Tibial nerve (tissue), 4 donors: ENCODE measurements at regions not wholly inside any gene's neighbourhood (a gene's known extent, or its start where the extent isn't known, plus 50 kb on each side); places are given as distances from the start of the nearest gene placed in this dataset.

Experiments
- DNase-seq, 2 donors: peaks; one replicate each; pipeline ENCODE4 v3.0.0-alpha.2; 2019; ENCODE audit warnings: low spot score in 2 of 2
- H3K27ac ChIP-seq, 4 donors: fragments of 200-600 bp; sonication (generic) in 3 of 4; one replicate each; pipeline ENCODE4 v1.5.1; 2017 to 2019; ENCODE audit warnings: mild to moderate bottlenecking in 1 of 4
- H3K27me3 ChIP-seq, 2 donors: fragments of 200-600 bp; sonication (generic) in 1 of 2; one replicate each; pipeline versions ENCODE4 v1.5.1 to v1.6.0; 2017 to 2019
- H3K36me3 ChIP-seq, 3 donors: fragments of 200-600 bp; sonication (generic); one replicate each; pipeline ENCODE4 v1.5.1; 2018 to 2019
- H3K4me1 ChIP-seq, 4 donors: fragments of 200-600 bp; sonication (generic) in 3 of 4; one replicate each; pipeline ENCODE4 v1.5.1; 2017 to 2019
- H3K4me3 ChIP-seq, 4 donors: fragments of 200-600 bp; sonication (generic) in 3 of 4; one replicate each; pipeline ENCODE4 v1.5.1; 2017 to 2019; ENCODE audit warnings: mild to moderate bottlenecking in 1 of 4, moderate library complexity in 1 of 4
- H3K9me3 ChIP-seq, 4 donors: fragments of 200-600 bp; sonication (generic) in 3 of 4; one replicate each; pipeline ENCODE4 v1.5.1; 2017 to 2019
- CTCF ChIP-seq, 5 experiments: fragments of 200-600 bp in 3 of 5; fragments of 450-650 bp in 2 of 5; sonication (generic) in 3 of 5; IDR thresholded peaks; one replicate each; pipeline ENCODE4 v1.5.1; 2016 to 2019; ENCODE audit warnings: antibody characterized with exemption in 5 of 5, mild to moderate bottlenecking in 3 of 5, moderate library complexity in 2 of 5
- EP300 ChIP-seq, 2 donors: sonication (generic); formaldehyde crosslinking; IDR thresholded peaks; one replicate each; pipeline ENCODE4 v1.6.1; 2017; ENCODE audit warnings: antibody characterized with exemption in 2 of 2, mild to moderate bottlenecking in 1 of 2
- POLR2A ChIP-seq, 2 donors: fragments of 450-650 bp; IDR thresholded peaks; one replicate each; pipeline ENCODE4 v1.6.1; 2017; ENCODE audit warnings: antibody characterized with exemption in 2 of 2, mild to moderate bottlenecking in 2 of 2, moderate library complexity in 2 of 2
- WGBS, 2 donors: methylation state at CpG; one replicate each; pipeline ENCODE4 v1.1.5; 2018; 5-methylcytosine and 5-hydroxymethylcytosine counted together

- Histone ChIP-seq H3K27me3 (no peaks in the 10 kb centered on the region), H3K9me3 (peaks cover 0 to 15% (median 0%) of the 10 kb centered on the region in 4 donors), H3K4me1 (no peaks in the 10 kb centered on the region), H3K36me3 (no peaks in the 10 kb centered on the region), H3K4me3 (no peak overlapping the region), H3K27ac (no peak overlapping the region)
- no peak for TF ChIP-seq CTCF (IDR thresholded peaks at IDR 0.05)
- TF ChIP-seq POLR2A (IDR thresholded peaks at IDR 0.05), result no peak
- TF ChIP-seq EP300 (IDR thresholded peaks at IDR 0.05), result no peak
- 89 to 91% methylated on average over 3 of the region's 3 CpGs for WGBS, 2 donors
- DNase-seq, result no peak
These were observed 303.3 kb downstream of the NUP35 start for GRCh38 chr2:183427558-183427957.

GRCh38 chr2:183428881-183429280 is 304.6 kb downstream of the NUP35 start:
- no peak overlapping the region for H3K27ac ChIP-seq
- H3K4me1 ChIP-seq, result no peaks in the 10 kb centered on the region
- H3K4me3 ChIP-seq, result no peak overlapping the region
- no peaks in the 10 kb centered on the region for H3K36me3 ChIP-seq
- H3K27me3 ChIP-seq, result no peaks in the 10 kb centered on the region
- TF ChIP-seq POLR2A (IDR thresholded peaks at IDR 0.05), result no peak
- TF ChIP-seq EP300 (IDR thresholded peaks at IDR 0.05), result no peak
- TF ChIP-seq CTCF (IDR thresholded peaks at IDR 0.05), result no peak
- DNase-seq, result no peak
- H3K9me3 ChIP-seq, result peaks cover 0 to 15% (median 0%) of the 10 kb centered on the region in 4 donors

- H3K27me3 ChIP-seq, result no peaks in the 10 kb centered on the region
- DNase-seq, result no peak
- no peaks in the 10 kb centered on the region for H3K36me3 ChIP-seq
- 69 to 74% methylated on average over 2 of the region's 2 CpGs for WGBS, 2 donors
- H3K4me1 ChIP-seq, result no peaks in the 10 kb centered on the region
- H3K9me3 ChIP-seq, result no peaks in the 10 kb centered on the region
- TF ChIP-seq POLR2A (IDR thresholded peaks at IDR 0.05) (no peak), CTCF (IDR thresholded peaks at IDR 0.05) (no peak), EP300 (IDR thresholded peaks at IDR 0.05) (no peak)
- H3K27ac ChIP-seq, result no peak overlapping the region
- H3K4me3 ChIP-seq, result no peak overlapping the region
These were observed 314.3 kb downstream of the NUP35 start for GRCh38 chr2:183438541-183438940.

GRCh38 chr2:183455056-183455455 is 330.8 kb downstream of the NUP35 start:
- no peaks in the 10 kb centered on the region for H3K9me3 ChIP-seq
- DNase-seq, result no peak
- H3K27ac ChIP-seq, result no peak overlapping the region
- 77 to 83% methylated on average over 1 of the region's 1 CpG for WGBS, 2 donors
- no peaks in the 10 kb centered on the region for H3K36me3 ChIP-seq
- no peaks in the 10 kb centered on the region for H3K27me3 ChIP-seq
- no peak overlapping the region for H3K4me3 ChIP-seq
- no peaks in the 10 kb centered on the region for H3K4me1 ChIP-seq
- TF ChIP-seq EP300 (IDR thresholded peaks at IDR 0.05) (no peak), POLR2A (IDR thresholded peaks at IDR 0.05) (no peak), CTCF (IDR thresholded peaks at IDR 0.05) (no peak)

GRCh38 chr2:183456177-183456576 is 331.9 kb downstream of the NUP35 start:
- Histone ChIP-seq H3K36me3 (no peaks in the 10 kb centered on the region), H3K27me3 (no peaks in the 10 kb centered on the region), H3K27ac (no peak overlapping the region), H3K4me3 (no peak overlapping the region), H3K9me3 (no peaks in the 10 kb centered on the region), H3K4me1 (no peaks in the 10 kb centered on the region)
- DNase-seq, result no peak
- 88 to 94% methylated on average over 4 of the region's 4 CpGs for WGBS, 2 donors
- TF ChIP-seq EP300 (IDR thresholded peaks at IDR 0.05) (no peak), CTCF (IDR thresholded peaks at IDR 0.05) (no peak), POLR2A (IDR thresholded peaks at IDR 0.05) (no peak)
